GM18868 (cell line): ENCODE measurements at regions not wholly inside any gene's neighbourhood (a gene's known extent, or its start where the extent isn't known, plus 50 kb on each side); places are given as distances from the start of the nearest gene placed in this dataset.
A peak's percentile ranks its signal among the peaks of the same experiment; 100 is the strongest.

ENCODE experiments used
- ATAC-seq: cut with Tn5 transposase; IDR thresholded peaks from one replicate; pipeline ENCODE4 v1.9.1; 2021; ENCODE audit warnings: mild to moderate bottlenecking, moderate library complexity; ENCODE audit not compliant: unreplicated experiment

GRCh38 chr14:87073880-87074570 is 919.0 kb downstream of the GALC start:
- ATAC-seq = no peak

GRCh38 chr14:87067591-87067990 is 925.4 kb downstream of the GALC start:
- ATAC-seq = no peak

GRCh38 chr14:87067061-87067460 is 925.9 kb downstream of the GALC start:
- no peak for ATAC-seq

GRCh38 chr14:87066221-87066817 is 926.7 kb downstream of the GALC start:
- no peak for ATAC-seq

- ATAC-seq = no peak
These were observed 927.6 kb downstream of the GALC start for GRCh38 chr14:87065366-87065765.

DNA sequence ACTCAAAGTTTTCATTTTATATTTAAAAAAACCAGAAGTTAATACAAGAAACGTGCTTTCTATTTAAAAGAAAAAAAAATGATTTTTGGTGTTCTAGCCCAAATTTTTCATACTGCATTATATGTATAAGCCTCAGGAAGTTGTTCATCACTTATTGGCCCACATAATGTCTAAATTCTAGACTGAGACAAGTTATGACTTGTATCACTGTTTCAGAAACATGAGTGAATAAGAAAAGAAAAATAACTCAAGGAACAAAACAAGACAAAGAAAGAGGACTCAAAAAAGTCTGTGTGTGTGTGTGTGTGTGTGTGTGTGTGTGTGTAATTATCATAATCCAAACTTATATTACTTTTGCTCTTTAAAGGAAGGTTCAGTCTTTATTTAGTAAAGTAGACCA is 929.8 kb downstream of the GALC start:
- no peak for ATAC-seq

DNA sequence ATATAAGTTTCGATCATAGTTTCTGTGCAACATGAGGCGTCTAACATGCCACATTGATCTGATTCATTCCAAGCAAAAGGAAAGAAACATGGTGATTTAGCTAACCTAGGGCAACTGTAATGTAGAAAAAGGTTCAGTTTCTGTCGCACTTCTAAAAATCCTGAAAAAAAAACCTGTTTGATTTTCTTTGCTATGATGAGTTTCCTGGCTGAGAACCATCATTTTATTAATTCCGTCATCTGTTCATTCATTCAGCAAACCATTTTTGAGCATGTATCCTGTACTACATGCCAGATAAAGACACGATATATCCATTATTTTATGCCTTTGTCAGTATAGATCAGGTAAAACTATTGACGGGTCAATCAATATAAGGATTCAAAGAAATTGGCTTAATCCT is 932.6 kb downstream of the GALC start:
- no peak for ATAC-seq

- no peak for ATAC-seq
These were observed 933.7 kb downstream of the GALC start for GRCh38 chr14:87059060-87059839.

- ATAC-seq = no peak
These were observed 938.0 kb downstream of the GALC start for GRCh38 chr14:87055007-87055406.

- ATAC-seq = no peak
These were observed 940.2 kb downstream of the GALC start for GRCh38 chr14:87052646-87053225.

DNA sequence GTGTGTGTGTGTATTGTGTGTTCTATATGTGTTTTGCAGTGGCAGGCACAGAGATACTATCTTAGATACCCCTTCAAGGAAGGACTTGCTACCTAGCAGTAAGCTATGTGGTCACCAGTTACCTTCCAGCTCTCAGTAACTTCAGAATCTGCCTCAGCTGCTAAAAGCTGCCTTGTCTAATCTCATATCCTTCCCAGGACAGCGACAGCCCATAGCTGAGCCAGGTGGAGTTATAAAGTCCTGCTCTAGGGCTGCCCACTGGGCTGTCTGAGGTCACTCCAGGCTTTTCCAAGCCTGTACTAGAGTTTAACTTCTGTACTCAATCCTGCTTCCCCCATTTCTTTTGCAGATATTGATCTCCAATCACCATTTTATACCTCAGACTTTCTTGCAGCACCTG is 942.6 kb downstream of the GALC start:
- ATAC-seq = no peak

- peak; percentile 88 for ATAC-seq
These were observed 943.0 kb downstream of the GALC start for GRCh38 chr14:87049950-87050349.

GRCh38 chr14:87046960-87047359 is 946.0 kb downstream of the GALC start:
- ATAC-seq = no peak

GRCh38 chr14:87045956-87046355 is 947.0 kb downstream of the GALC start:
- no peak for ATAC-seq

DNA sequence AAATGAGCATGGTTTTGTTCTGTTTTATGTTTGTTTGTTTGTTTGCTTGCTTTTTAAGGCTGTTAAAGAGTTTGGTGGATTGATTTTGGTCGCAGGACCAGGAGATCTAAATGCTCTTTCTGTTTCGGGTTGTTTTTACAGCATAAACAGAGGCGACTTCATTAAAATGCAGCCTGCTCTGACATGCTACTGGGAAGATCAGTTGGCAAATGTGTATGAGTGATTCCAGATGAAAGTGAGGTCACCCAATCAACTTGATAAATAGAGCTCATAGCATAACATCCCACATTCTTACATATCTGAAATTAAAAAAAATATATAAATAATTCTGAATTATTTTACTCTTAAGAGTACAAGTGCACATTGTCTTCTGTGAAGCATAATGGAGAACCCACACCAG is 947.7 kb downstream of the GALC start:
- no peak for ATAC-seq

DNA sequence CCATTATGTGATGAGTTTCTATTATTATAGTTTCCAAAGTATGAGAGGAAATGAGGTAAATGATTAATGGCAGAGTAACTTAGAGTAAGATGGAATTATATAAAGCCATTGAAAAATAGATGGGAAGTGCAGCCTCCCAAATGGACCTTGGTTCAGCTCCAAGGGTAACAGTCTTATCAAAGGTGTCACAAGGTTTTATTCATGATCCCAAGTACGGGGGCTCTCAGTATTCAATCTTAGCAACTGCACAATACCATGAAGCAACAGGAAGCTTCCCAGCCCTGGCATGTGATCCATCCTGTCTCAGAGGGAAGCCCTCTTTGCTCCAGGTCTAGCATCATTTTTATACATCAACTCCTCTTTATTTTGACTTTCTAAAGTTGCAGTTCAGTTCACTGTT is 948.2 kb downstream of the GALC start:
- ATAC-seq = no peak

GRCh38 chr14:87043667-87044200 is 949.2 kb downstream of the GALC start:
- no peak for ATAC-seq

GRCh38 chr14:87042354-87042753 is 950.6 kb downstream of the GALC start:
- no peak for ATAC-seq

DNA sequence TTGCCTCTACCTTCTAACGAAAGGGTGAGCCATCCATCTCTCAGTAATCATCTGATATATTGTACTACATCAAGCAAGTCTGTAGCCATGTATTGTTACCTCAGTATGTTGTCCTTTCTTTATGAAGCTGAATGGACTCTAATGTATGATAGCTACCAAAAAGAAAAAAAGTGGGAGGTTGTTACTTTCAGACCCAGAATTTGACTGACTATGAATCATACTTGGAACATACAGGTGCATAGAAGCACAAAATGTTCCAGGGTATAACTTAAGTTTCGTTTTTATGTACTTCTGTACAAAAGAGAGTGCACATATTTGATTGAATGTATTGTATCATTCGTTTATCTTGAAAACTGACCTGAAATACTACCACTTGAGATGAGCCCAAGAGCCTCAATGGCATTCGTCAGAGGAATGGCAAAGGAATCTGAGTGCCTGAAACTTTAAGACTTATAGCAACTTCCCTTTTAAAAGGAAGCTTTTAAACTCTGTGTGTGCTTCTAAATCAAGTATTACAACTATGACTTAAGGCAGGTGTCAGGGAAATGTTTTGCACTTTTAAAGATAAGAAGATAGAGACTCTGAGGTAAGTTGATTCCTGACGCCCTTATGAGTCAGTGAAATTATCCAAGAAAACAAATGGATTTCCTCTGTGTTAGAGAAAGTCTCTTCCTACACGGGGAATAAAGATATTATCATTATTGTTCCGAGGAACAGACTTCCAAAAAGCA is 951.5 kb downstream of the GALC start:
- ATAC-seq = no peak

DNA sequence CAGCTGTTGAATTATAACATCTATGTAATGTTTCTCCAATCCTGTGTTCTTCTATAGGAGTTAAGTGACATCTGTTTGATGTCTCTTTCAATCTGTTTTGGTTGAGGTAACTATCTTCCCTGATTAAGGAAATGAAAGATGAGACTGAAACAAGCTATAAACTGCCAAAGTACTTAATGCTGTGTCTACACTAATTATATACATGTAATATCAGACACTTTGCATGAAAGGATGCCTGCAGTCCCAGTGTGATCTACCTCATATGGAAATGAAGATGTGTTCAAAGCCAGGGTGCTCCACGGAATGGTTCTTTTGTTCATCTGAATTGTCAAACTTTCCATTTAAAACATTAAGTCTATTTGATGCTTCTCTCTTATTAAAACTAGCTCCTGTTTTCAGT is 958.3 kb downstream of the GALC start:
- ATAC-seq = no peak

GRCh38 chr14:87030197-87030596 is 962.8 kb downstream of the GALC start:
- ATAC-seq = no peak
